Esophagus muscularis mucosa (tissue), 4 donors: ENCODE measurements at regions not wholly inside any gene's neighbourhood (a gene's known extent, or its start where the extent isn't known, plus 50 kb on each side); places are given as distances from the start of the nearest gene placed in this dataset.
"Not testable (repeated sequence)": the region's sequence is repeated elsewhere in the genome, so short reads cannot be mapped to it uniquely, and the experiment has no call there.

ENCODE experiments used
- DNase-seq: peaks from one replicate; pipeline ENCODE4 v3.0.0-alpha.2; 2017; ENCODE audit errors: extremely low spot score
- H3K27ac ChIP-seq, 4 donors: fragments of 200-600 bp; sonication (generic); replicated peaks in 1 of 4; 1 replicate in 3 of 4; 2 replicates in 1 of 4; pipeline ENCODE4 v1.5.1; 2016 to 2019; ENCODE audit warnings: mild to moderate bottlenecking in 1 of 4
- H3K27me3 ChIP-seq, 4 donors: fragments of 200-600 bp; sonication (generic); one replicate each; pipeline versions ENCODE4 v1.5.1 to v1.6.0; 2016 to 2019
- H3K36me3 ChIP-seq, 4 donors: fragments of 200-600 bp; sonication (generic); one replicate each; pipeline ENCODE4 v1.5.1; 2016 to 2019
- H3K4me1 ChIP-seq, 4 donors: fragments of 200-600 bp; sonication (generic); one replicate each; pipeline ENCODE4 v1.5.1; 2016 to 2019
- H3K4me3 ChIP-seq, 4 donors: fragments of 200-600 bp; sonication (generic); 1 replicate in 2 of 4; 2 replicates in 2 of 4; pipeline ENCODE4 v1.5.1; 2016 to 2019; ENCODE audit warnings: mild to moderate bottlenecking in 4 of 4, moderate library complexity in 1 of 4
- H3K9me3 ChIP-seq, 4 donors: fragments of 200-600 bp; sonication (generic); 1 replicate in 3 of 4; 2 replicates in 1 of 4; pipeline ENCODE4 v1.5.1; 2016 to 2019
- EP300 ChIP-seq: sonication (generic); formaldehyde crosslinking; IDR thresholded peaks from one replicate; pipeline ENCODE4 v1.6.1; 2017; ENCODE audit warnings: antibody characterized with exemption
- POLR2A ChIP-seq: fragments of 450-650 bp; IDR thresholded peaks from one replicate; pipeline ENCODE4 v1.6.1; 2017; ENCODE audit warnings: antibody characterized with exemption, moderate library complexity, mild to moderate bottlenecking, low read depth
- POLR2AphosphoS5 ChIP-seq, 2 donors: sonication (generic); formaldehyde crosslinking; IDR thresholded peaks; one replicate each; pipeline ENCODE4 v1.6.1; 2017; ENCODE audit warnings: antibody characterized with exemption in 2 of 2
- WGBS: methylation state at CpG from one replicate; pipeline ENCODE4 v1.1.5; 2018; 5-methylcytosine and 5-hydroxymethylcytosine counted together
- intact Hi-C: fragments of 100-400 bp; cut with DNase I; formaldehyde crosslinking; loops from one replicate; pipeline ENCODE4 v1.15.1; 2023
- TF ChIP-seq, protein P1 (sequence below), 3 experiments: fragments of 200-600 bp in 2 of 3; fragments of 450-650 bp in 1 of 3; sonication (generic) in 2 of 3; IDR thresholded peaks; one replicate each; pipeline ENCODE4 v1.5.1; 2017 to 2019; ENCODE audit warnings: antibody characterized with exemption in 3 of 3, mild to moderate bottlenecking in 2 of 3, moderate library complexity in 1 of 3

GRCh38 chr11:34798985-34799384 is 117.2 kb downstream of the APIP start:
- intact Hi-C loops: no loop called here
- no peak overlapping the region for H3K27ac ChIP-seq
- H3K27me3 ChIP-seq: no peaks in the 10 kb centered on the region
- no peaks in the 10 kb centered on the region for H3K4me1 ChIP-seq
- TF ChIP-seq POLR2AphosphoS5 (IDR thresholded peaks at IDR 0.05): no peak
- no peak for TF ChIP-seq EP300
- TF ChIP-seq, protein P1, sequence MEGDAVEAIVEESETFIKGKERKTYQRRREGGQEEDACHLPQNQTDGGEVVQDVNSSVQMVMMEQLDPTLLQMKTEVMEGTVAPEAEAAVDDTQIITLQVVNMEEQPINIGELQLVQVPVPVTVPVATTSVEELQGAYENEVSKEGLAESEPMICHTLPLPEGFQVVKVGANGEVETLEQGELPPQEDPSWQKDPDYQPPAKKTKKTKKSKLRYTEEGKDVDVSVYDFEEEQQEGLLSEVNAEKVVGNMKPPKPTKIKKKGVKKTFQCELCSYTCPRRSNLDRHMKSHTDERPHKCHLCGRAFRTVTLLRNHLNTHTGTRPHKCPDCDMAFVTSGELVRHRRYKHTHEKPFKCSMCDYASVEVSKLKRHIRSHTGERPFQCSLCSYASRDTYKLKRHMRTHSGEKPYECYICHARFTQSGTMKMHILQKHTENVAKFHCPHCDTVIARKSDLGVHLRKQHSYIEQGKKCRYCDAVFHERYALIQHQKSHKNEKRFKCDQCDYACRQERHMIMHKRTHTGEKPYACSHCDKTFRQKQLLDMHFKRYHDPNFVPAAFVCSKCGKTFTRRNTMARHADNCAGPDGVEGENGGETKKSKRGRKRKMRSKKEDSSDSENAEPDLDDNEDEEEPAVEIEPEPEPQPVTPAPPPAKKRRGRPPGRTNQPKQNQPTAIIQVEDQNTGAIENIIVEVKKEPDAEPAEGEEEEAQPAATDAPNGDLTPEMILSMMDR (IDR thresholded peaks at IDR 0.05): no peak
- no peak for TF ChIP-seq POLR2A
- H3K9me3 ChIP-seq: no peaks in the 10 kb centered on the region
- H3K4me3 ChIP-seq: no peak overlapping the region
- no peak for DNase-seq
- H3K36me3 ChIP-seq: no peaks in the 10 kb centered on the region

- intact Hi-C loops, H3K4me1 ChIP-seq: not testable (repeated sequence)
Observed at GRCh38 chr11:34797497-34797896, 118.7 kb downstream of the APIP start.

DNA sequence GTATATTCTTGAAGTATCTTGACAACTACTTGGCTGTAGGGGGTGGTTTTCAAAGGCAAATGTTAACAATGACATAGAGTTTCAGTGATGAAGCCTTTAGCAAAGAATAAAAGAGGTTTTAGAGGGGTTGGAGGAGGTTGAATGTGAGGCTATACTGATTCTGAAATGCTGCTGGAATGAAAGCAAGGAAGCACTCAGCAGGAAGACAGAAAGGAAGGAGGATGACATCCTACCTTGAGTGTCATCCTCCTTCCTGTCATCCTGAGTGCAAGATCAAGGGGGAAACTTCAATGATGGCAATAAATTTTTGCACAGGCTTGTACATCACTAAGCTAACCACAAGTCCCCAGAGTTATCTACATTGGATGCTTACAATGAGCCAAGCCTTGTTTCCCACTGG is 120.5 kb downstream of the APIP start:
- no peak for DNase-seq
- Histone ChIP-seq H3K4me1 (peaks cover 0 to 11% (median 2%) of the 10 kb centered on the region in 4 donors), H3K36me3 (no peaks in the 10 kb centered on the region), H3K27ac (no peak overlapping the region), H3K9me3 (no peaks in the 10 kb centered on the region), H3K27me3 (no peaks in the 10 kb centered on the region), H3K4me3 (no peak overlapping the region)
- intact Hi-C loops: no loop called here
- TF ChIP-seq, protein P1 (IDR thresholded peaks at IDR 0.05): no peak
- no peak for TF ChIP-seq EP300
- TF ChIP-seq POLR2A: no peak
- no peak for TF ChIP-seq POLR2AphosphoS5 (IDR thresholded peaks at IDR 0.05)

More at GRCh38 chr11:34797497-34797896, 118.7 kb downstream of the APIP start:
- not testable (repeated sequence) for H3K27me3 ChIP-seq, H3K36me3 ChIP-seq, H3K9me3 ChIP-seq, H3K4me3 ChIP-seq, H3K27ac ChIP-seq
- peak; percentile 68 for DNase-seq

DNA sequence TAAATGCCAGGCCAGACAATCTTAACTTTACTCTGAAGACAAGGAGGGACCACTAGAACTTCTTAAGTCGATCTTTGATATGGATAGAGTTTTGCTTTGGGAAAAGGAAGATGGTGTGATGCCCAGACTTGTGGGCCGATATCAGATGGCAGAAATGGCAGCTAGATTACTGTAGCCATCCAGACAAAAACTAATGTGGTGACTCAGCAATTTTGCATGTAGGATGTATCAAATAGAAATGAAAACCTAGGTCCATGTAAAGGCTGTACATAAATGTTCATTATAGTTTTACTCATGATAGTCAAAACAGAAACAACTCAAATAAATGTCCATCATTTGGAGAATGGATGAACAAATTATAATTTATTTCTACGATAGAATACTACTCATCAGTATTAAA is 121.5 kb downstream of the APIP start:
- DNase-seq: no peak
- Histone ChIP-seq H3K4me3 (no peak overlapping the region), H3K27me3 (no peaks in the 10 kb centered on the region), H3K36me3 (no peaks in the 10 kb centered on the region), H3K9me3 (no peaks in the 10 kb centered on the region), H3K4me1 (peaks cover 0 to 11% (median 2%) of the 10 kb centered on the region in 4 donors), H3K27ac (no peak overlapping the region)
- intact Hi-C loops: no loop called here
- TF ChIP-seq, protein P1 (IDR thresholded peaks at IDR 0.05): no peak
- no peak for TF ChIP-seq EP300
- no peak for TF ChIP-seq POLR2A
- TF ChIP-seq POLR2AphosphoS5 (IDR thresholded peaks at IDR 0.05): no peak
- WGBS: 86% methylated on average over 3 of the region's 3 CpGs

DNA sequence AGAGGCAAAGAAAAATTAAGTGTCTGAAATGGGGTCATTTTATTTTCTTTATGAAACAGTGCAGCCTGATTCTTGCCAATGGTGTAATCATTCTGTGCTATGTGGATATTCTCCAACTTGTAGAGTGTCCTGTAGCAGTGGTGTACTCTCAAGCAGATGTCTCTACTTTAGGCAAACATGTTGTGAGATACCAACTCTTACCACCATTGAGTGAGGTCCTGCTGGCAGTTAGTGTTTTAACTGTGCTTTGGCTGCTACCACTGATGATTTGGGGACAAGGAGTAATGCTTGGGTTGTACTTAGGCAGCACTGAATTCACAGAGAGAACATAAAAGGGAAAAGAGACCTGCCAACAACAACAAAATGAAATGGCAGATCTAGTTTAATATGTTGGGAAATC is 122.5 kb downstream of the APIP start:
- H3K9me3 ChIP-seq: no peaks in the 10 kb centered on the region
- peaks cover 0 to 11% (median 2%) of the 10 kb centered on the region in 4 donors for H3K4me1 ChIP-seq
- H3K27me3 ChIP-seq: no peaks in the 10 kb centered on the region
- H3K4me3 ChIP-seq: no peak overlapping the region
- TF ChIP-seq POLR2AphosphoS5 (IDR thresholded peaks at IDR 0.05): no peak
- no peak for TF ChIP-seq POLR2A
- TF ChIP-seq, protein P1 (IDR thresholded peaks at IDR 0.05): no peak
- no peak for TF ChIP-seq EP300
- intact Hi-C loops: no loop called here
- no peak for DNase-seq
- no peak overlapping the region for H3K27ac ChIP-seq
- H3K36me3 ChIP-seq: no peaks in the 10 kb centered on the region
